Activated CD4-positive, alpha-beta T cell treated with anti-CD3 and anti-CD28 coated beads, Interleukin-2, amount 10 ng/mL, durations not matched to agents 7 days and 5 days (primary cell): ENCODE measurements at regions not wholly inside any gene's neighbourhood (a gene's known extent, or its start where the extent isn't known, plus 50 kb on each side); places are given as distances from the start of the nearest gene placed in this dataset.

Experiments
- CTCF ChIA-PET: fragments of 350-600 bp; sonication (Branson Sonifier 250); formaldehyde crosslinking; loops from one replicate; lab custom pipeline; 2021; ENCODE audit warnings: antibody characterized with exemption; lab: Charles Lee
- POLR2A ChIA-PET: fragments of 350-600 bp; sonication (Branson Sonifier 250); formaldehyde crosslinking; loops from one replicate; lab custom pipeline; 2021; ENCODE audit warnings: antibody characterized with exemption; lab: Charles Lee
- DNase-seq: peaks from one replicate; pipeline ENCODE4 v3.0.0-alpha.2; 2020
- H3K27ac Mint-ChIP-seq: one replicate; pipeline ENCODE4 v1.8.0; 2021; ENCODE audit warnings: mild to moderate bottlenecking, moderate library complexity, mixed read lengths
- H3K27me3 Mint-ChIP-seq: one replicate; pipeline ENCODE4 v1.8.0; 2021; ENCODE audit warnings: mixed read lengths
- H3K36me3 Mint-ChIP-seq: one replicate; pipeline ENCODE4 v1.8.0; 2021; ENCODE audit warnings: low read depth, mixed read lengths
- H3K4me1 Mint-ChIP-seq: one replicate; pipeline ENCODE4 v1.8.0; 2021; ENCODE audit warnings: mixed read lengths
- H3K4me3 Mint-ChIP-seq: one replicate; pipeline ENCODE4 v1.8.0; 2021; ENCODE audit warnings: mild to moderate bottlenecking, moderate library complexity, mixed read lengths
- H3K9me3 Mint-ChIP-seq: one replicate; pipeline ENCODE4 v1.8.0; 2021; ENCODE audit warnings: mixed read lengths

DNA sequence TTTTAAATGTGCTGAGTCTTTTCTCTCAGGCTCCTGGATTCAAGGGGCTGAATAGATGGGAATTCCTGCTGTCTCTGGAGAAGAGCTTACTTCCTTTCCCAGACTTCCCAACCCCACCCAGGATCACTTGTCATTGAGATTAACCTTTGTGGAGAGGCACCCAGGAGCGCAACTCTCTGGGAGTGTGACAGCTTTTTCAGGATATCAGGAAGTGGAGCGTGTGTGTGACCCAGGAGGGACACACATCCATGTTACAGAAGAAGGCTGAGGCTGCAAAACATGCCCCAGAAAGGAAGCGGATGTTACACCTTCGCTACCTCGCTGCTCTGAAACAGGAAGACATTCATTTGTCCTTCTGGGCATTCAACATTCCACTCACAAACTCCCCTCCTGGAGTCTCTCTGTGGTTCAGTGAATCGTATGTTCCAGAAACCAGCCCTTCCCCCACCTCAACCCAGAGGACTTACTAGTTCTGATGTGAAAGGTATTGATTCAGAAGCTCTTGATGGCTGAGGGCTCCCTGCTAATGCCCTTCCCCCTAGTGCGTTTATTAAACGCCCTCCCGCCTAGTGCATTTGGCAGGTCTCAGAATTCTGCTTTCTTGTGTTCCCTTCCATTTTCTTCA lies 523.9 kb downstream of the TNS1 start:
- H3K9me3 Mint-ChIP-seq: no peaks in the 10 kb centered on the region
- H3K4me3 Mint-ChIP-seq: no peak overlapping the region
- DNase-seq: no peak
- H3K27me3 Mint-ChIP-seq: peaks cover under 1% of the 10 kb centered on the region
- H3K4me1 Mint-ChIP-seq: no peaks in the 10 kb centered on the region
- ChIA-PET POLR2A (no interaction called here), CTCF (no interaction called here)
- H3K36me3 Mint-ChIP-seq: no peaks in the 10 kb centered on the region
- H3K27ac Mint-ChIP-seq: no peak overlapping the region

DNA sequence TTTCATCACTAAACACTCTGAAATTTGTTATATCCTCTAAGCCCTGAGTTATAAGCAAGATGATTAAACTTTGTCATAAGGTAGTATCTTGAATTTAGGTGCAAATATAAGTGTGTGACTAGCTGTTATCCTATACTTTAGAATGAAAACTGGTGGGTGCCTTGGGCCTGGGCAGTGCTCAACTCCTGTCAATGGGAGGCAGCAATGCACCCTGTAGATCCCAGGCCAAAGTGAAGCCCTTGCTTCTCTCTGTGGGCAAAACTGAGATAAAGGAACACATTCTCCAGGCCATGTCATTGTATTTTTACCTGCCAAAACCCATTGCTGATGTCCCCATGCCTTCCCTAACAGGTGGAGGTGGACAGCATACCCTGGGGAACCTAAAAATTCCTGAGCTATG lies 525.2 kb downstream of the TNS1 start:
- Mint-ChIP-seq H3K27ac (no peak overlapping the region), H3K36me3 (no peaks in the 10 kb centered on the region), H3K4me3 (no peak overlapping the region), H3K4me1 (no peaks in the 10 kb centered on the region), H3K9me3 (no peaks in the 10 kb centered on the region), H3K27me3 (no peaks in the 10 kb centered on the region)
- CTCF ChIA-PET: no interaction called here
- DNase-seq: no peak
- POLR2A ChIA-PET: no interaction called here

DNA sequence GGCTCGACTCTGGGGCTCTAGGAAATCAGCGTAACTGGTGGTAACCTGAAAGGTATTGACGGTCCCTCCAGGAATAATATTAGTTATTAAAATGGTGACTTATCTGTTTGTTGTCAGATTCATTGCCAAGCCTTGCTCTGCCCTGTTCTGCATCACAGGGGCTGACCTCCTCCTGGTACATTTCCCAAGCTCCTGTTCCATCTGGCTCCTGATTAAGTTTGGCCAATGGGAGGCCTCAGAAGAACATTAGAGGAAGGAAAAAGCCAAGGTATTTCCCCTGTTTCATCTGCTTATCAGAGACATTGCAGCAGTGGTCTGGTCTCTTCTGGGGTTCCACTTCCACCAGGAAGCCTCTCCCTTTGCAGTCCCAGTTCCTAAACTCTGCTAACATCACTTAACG lies 527.0 kb downstream of the TNS1 start:
- no peak for DNase-seq
- POLR2A ChIA-PET: interaction anchor here (0.7 kb wide), 1 partner anchor 213 kb away, joined by 3 read pairs; no protein-coding TSS in a partner anchor
- CTCF ChIA-PET: no interaction called here
- no peaks in the 10 kb centered on the region for H3K4me1 Mint-ChIP-seq
- no peaks in the 10 kb centered on the region for H3K36me3 Mint-ChIP-seq
- H3K4me3 Mint-ChIP-seq: no peak overlapping the region
- no peak overlapping the region for H3K27ac Mint-ChIP-seq
- no peaks in the 10 kb centered on the region for H3K9me3 Mint-ChIP-seq
- H3K27me3 Mint-ChIP-seq: no peaks in the 10 kb centered on the region

DNA sequence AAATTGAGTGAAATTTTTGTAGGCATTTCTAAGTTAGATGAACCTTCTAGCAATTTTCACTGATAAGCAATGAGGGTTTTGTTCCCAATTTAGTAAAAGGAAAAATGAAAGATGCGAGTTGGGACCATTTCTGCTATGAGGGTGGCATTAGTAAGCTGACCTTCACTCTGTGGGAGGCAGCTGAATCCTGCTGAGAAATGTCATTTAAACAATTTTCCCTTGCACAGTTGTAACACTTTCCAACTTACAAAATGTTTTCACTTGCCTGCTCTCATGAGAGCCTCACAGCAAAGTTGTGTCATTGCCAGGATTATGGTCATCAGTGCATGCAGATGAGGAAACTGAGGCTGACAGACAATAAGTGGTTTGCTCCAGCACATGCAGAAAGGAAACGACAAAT lies 527.7 kb downstream of the TNS1 start:
- Mint-ChIP-seq H3K4me1 (no peaks in the 10 kb centered on the region), H3K4me3 (no peak overlapping the region), H3K9me3 (no peaks in the 10 kb centered on the region), H3K27ac (no peak overlapping the region), H3K27me3 (no peaks in the 10 kb centered on the region), H3K36me3 (no peaks in the 10 kb centered on the region)
- no peak for DNase-seq
- ChIA-PET POLR2A (interaction anchor here (0.7 kb wide), 1 partner anchor 212 kb away, joined by 3 read pairs; no protein-coding TSS in a partner anchor), CTCF (no interaction called here)

DNA sequence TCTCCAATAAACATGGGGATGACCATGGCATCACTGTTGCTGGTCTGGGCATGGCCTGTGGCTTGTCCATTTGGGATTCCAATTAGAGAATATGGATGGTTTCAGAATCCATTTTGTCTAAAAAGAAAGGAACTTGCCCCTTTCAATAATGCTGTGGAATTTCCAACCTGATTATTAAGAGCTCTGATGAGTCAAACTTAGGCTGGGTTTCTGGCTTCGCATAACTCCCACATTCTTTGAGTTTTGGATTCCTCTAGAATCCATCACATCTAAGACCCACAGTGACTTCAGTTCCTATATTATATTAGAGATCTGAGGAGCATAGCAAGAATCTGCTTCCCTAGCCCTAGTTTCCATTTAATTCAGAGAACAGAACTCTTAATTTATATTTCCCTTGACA lies 531.5 kb downstream of the TNS1 start:
- H3K27ac Mint-ChIP-seq: no peak overlapping the region
- ChIA-PET POLR2A (no interaction called here), CTCF (no interaction called here)
- H3K9me3 Mint-ChIP-seq: no peaks in the 10 kb centered on the region
- H3K27me3 Mint-ChIP-seq: no peaks in the 10 kb centered on the region
- no peak overlapping the region for H3K4me3 Mint-ChIP-seq
- DNase-seq: no peak
- H3K36me3 Mint-ChIP-seq: no peaks in the 10 kb centered on the region
- H3K4me1 Mint-ChIP-seq: no peaks in the 10 kb centered on the region

DNA sequence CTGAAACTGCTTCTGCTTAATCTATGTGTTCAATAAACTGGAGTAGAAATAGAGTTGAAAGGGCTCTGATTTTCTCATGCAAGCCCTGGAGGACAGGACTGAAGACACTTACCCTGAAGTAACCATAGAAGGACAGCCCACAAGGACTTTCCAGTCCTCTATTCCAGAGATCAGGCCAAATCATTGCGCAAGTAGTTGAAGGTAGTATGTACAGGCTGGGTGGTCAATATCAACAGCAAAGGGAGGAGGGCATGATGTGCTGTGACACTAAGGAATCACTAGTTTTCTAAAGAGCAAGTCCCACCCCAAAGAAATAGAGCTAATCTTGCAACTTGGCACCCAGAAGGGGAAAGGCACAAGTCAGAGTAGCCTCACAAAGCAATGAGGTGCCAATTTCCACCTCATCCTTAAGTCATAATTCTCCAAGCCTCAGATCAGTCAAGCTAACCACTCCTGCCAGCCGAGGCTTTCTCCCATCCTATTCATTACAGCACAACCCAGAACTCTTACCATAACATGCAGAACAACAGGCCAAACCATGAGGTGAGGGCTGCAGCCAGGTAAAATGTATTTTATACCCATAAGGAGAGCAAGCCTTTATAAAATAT lies 533.5 kb downstream of the TNS1 start:
- no peaks in the 10 kb centered on the region for H3K9me3 Mint-ChIP-seq
- no peaks in the 10 kb centered on the region for H3K27me3 Mint-ChIP-seq
- POLR2A ChIA-PET: no interaction called here
- CTCF ChIA-PET: interaction anchor here (0.7 kb wide), 1 partner anchor 294 kb away, joined by 3 read pairs; no protein-coding TSS in a partner anchor
- no peaks in the 10 kb centered on the region for H3K4me1 Mint-ChIP-seq
- H3K36me3 Mint-ChIP-seq: no peaks in the 10 kb centered on the region
- no peak overlapping the region for H3K4me3 Mint-ChIP-seq
- DNase-seq: no peak
- H3K27ac Mint-ChIP-seq: no peak overlapping the region

DNA sequence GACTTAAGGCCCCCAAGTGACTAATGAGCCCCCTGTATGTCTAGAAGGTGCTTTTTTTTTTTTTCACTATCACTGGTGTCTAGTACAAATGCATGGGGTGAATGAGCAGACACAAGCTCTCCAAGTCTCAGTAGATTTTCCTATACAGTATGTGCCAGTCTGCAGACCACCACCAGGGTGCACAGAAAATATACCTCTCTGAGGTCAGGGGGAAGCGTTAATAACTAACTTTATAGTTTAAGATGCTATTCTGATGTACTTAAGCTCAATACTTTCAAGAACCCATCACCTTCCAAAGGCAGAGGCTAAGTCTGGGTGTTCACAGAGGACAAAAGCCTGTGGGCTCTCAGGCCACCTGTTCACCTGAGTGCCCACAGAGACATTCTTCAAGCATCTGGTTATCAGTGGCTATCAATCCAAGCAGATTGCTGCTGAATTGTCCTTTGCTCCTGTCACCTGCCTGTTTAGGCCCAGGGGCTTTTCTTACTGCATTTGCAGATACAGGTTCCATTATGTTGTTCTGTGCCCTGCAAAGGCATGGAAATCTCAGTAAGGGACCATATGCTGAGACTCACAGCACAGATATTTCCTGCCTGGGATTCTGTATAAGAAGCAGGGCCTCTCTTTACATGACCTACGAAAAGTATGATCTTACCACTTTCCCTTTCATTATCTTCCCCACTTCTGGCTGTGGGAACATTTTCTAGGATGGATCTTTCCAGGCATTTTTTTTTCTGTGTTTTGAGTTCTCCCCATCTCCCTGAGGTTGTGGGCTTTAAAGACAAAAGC lies 534.6 kb downstream of the TNS1 start:
- no peaks in the 10 kb centered on the region for H3K9me3 Mint-ChIP-seq
- no peaks in the 10 kb centered on the region for H3K4me1 Mint-ChIP-seq
- CTCF ChIA-PET: no interaction called here
- no peak for DNase-seq
- H3K27me3 Mint-ChIP-seq: no peaks in the 10 kb centered on the region
- POLR2A ChIA-PET: no interaction called here
- no peak overlapping the region for H3K4me3 Mint-ChIP-seq
- no peaks in the 10 kb centered on the region for H3K36me3 Mint-ChIP-seq
- no peak overlapping the region for H3K27ac Mint-ChIP-seq

DNA sequence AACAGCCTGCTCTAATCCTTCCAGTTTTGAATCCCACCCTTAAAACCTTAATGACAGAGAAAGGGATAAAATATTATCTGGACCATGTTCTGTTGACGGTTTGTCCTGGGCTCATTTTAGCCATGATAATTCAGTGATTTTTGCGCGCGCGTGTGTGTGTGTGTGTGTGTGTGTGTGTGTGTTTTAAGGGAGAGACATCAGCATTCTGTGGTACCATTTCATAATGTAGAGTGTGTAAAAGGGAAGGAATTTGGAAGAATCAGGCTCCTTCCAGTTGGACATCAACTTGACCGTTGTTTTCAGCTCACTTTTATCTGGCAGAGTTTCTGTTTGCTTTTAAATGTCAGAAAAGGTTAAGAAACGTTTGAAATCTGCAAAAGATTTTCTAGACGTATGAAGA lies 535.5 kb downstream of the TNS1 start:
- ChIA-PET POLR2A (no interaction called here), CTCF (no interaction called here)
- no peak overlapping the region for H3K27ac Mint-ChIP-seq
- no peaks in the 10 kb centered on the region for H3K9me3 Mint-ChIP-seq
- DNase-seq: no peak
- no peaks in the 10 kb centered on the region for H3K36me3 Mint-ChIP-seq
- no peaks in the 10 kb centered on the region for H3K27me3 Mint-ChIP-seq
- no peak overlapping the region for H3K4me3 Mint-ChIP-seq
- H3K4me1 Mint-ChIP-seq: no peaks in the 10 kb centered on the region

DNA sequence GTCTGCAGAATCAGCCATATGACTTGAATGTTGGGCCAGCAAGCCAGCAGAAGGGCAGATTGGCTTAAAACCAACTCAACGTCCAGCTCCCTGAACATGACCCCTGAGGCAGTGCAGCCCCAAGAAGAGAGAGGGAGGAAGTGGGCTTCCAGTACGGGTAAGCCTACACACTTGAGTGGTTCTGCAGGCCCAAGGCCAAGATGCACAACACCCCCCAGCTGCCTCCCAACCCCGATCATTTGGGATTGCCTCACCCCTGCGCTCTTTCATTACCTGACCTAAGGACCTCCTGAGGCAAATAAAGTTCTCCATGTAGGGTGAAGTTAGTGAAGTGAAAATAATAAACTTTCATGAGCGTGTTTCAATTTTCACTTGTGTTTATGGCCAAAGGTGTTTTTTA lies 536.0 kb downstream of the TNS1 start:
- CTCF ChIA-PET: interaction anchor here (1.3 kb wide), 1 partner anchor 11 kb away, joined by 3 read pairs; no protein-coding TSS in a partner anchor
- Mint-ChIP-seq H3K9me3 (no peaks in the 10 kb centered on the region), H3K27me3 (no peaks in the 10 kb centered on the region), H3K4me1 (no peaks in the 10 kb centered on the region), H3K27ac (no peak overlapping the region), H3K4me3 (no peak overlapping the region), H3K36me3 (no peaks in the 10 kb centered on the region)
- no peak for DNase-seq
- POLR2A ChIA-PET: no interaction called here

DNA sequence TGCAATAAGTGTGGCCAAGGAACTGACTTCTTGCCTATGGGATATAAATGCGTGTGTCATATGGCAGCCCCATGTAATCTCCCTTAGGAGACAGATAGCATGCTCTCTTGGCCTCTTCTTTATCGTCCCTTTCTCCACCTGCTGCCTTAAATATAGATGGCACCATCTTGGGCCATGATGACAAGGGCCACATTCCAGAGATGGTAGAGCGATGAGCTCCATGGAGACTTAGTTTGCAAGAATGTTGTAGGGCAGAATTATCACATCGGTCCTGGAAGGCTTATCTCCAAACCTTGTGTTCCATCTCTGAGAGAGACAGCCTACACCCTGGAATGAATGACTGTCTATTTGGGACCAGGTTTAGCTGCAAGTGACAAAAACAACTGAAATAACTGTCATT lies 536.7 kb downstream of the TNS1 start:
- Mint-ChIP-seq H3K9me3 (no peaks in the 10 kb centered on the region), H3K27me3 (no peaks in the 10 kb centered on the region), H3K27ac (no peak overlapping the region), H3K36me3 (no peaks in the 10 kb centered on the region), H3K4me1 (no peaks in the 10 kb centered on the region), H3K4me3 (no peak overlapping the region)
- POLR2A ChIA-PET: no interaction called here
- CTCF ChIA-PET: interaction anchor here (1.3 kb wide), 1 partner anchor 10 kb away, joined by 3 read pairs; no protein-coding TSS in a partner anchor
- no peak for DNase-seq

DNA sequence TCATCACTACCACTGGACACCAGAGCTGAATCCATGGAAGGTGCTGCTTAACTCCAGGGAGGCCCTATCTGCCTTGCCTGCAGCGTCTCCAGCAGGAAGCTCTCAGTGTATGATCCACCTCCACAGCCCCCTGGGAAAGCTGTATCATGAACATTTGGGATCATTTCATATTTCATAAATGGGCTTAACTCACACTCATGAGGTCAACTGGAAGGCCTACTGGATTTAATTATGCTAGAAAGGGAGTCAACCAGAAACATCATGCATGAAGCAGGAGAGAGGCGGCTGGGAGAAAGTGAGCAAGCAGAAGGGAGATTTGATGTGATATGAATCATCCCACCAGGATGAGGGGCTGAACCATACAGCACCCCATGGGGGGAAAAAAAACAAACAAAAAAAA lies 537.7 kb downstream of the TNS1 start:
- Mint-ChIP-seq H3K4me3 (no peak overlapping the region), H3K27ac (no peak overlapping the region), H3K27me3 (no peaks in the 10 kb centered on the region), H3K9me3 (no peaks in the 10 kb centered on the region), H3K36me3 (no peaks in the 10 kb centered on the region), H3K4me1 (no peaks in the 10 kb centered on the region)
- no peak for DNase-seq
- ChIA-PET CTCF (no interaction called here), POLR2A (no interaction called here)

DNA sequence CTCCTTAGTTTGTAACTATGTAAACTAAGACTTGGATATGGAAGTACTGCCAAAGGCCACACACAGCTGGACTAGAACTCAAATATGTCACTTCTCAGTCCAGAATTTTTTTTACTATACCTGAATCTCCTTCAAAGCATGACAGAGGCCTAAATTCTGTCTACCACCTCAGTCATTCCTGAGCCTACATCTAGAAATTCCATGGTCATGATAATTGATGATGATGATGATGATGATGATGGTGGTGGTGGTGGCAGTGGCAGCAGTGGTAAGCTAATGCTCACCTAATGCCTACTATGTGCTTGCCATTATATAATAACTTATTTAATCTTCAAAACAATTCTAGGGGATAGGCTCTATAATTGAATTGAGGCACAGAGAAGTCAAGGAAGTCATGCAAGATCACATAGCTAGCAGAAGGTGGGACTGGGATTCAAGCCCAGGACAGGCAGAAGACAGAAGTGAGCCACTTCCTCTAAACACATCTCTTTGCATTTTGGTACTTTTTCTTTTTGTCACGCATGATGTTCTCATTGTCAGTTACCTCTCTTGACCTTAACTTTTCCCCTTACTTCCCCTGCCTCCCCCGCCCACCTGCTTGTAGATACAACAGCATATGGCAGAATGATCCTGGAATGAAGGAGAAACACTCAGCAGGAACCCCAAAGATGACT lies 539.3 kb downstream of the TNS1 start:
- H3K4me1 Mint-ChIP-seq: no peaks in the 10 kb centered on the region
- no peak for DNase-seq
- H3K4me3 Mint-ChIP-seq: no peak overlapping the region
- H3K9me3 Mint-ChIP-seq: no peaks in the 10 kb centered on the region
- POLR2A ChIA-PET: no interaction called here
- H3K27ac Mint-ChIP-seq: no peak overlapping the region
- H3K36me3 Mint-ChIP-seq: no peaks in the 10 kb centered on the region
- CTCF ChIA-PET: no interaction called here
- no peaks in the 10 kb centered on the region for H3K27me3 Mint-ChIP-seq

DNA sequence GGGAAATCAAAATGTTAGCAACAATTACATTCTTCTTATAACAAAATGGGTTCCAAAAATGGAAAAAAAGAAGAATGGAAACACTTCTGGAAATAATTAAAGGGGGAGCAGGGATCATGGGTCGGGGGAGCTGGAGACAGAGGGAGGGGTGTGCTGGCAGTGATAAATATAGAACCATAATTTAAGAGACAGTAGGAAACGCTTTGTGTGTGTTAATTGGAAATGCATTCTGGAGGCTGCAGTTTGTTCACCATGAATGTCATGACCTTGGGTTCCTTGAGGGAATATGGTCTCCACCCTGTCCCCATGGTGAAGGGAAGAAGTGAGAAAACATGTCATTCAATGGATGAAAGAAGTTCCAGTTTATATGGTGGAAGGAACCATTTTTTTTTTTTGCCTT lies 540.7 kb downstream of the TNS1 start:
- ChIA-PET CTCF (no interaction called here), POLR2A (no interaction called here)
- no peak for DNase-seq
- no peak overlapping the region for H3K27ac Mint-ChIP-seq
- H3K4me1 Mint-ChIP-seq: no peaks in the 10 kb centered on the region
- no peaks in the 10 kb centered on the region for H3K36me3 Mint-ChIP-seq
- no peak overlapping the region for H3K4me3 Mint-ChIP-seq
- H3K27me3 Mint-ChIP-seq: no peaks in the 10 kb centered on the region
- H3K9me3 Mint-ChIP-seq: no peaks in the 10 kb centered on the region
